B cell (primary cell): ENCODE measurements at regions not wholly inside any gene's neighbourhood (a gene's known extent, or its start where the extent isn't known, plus 50 kb on each side); places are given as distances from the start of the nearest gene placed in this dataset.

Experiments
- ATAC-seq: fragments of 200-7000 bp; cut with Tn5 transposase; one replicate; pipeline ENCODE4 v1.10.0; 2021; ENCODE audit warnings: low read depth, mild to moderate bottlenecking, moderate number of reproducible peaks, moderate library complexity
- CTCF ChIA-PET: fragments of 350-600 bp; sonication (Branson Sonifier 250); formaldehyde crosslinking; loops from one replicate; lab custom pipeline; 2021; ENCODE audit warnings: antibody characterized with exemption, inconsistent platforms; lab: Charles Lee
- POLR2A ChIA-PET: fragments of 350-600 bp; sonication (Branson Sonifier 250); formaldehyde crosslinking; loops from one replicate; lab custom pipeline; 2021; ENCODE audit warnings: antibody characterized with exemption; lab: Charles Lee
- DNase-seq: peaks from one replicate; pipeline ENCODE4 v3.0.0; 2013
- H2AFZ ChIP-seq: 2 replicates; pipeline ENCODE4 v1.6.1; 2012; ENCODE audit warnings: mild to moderate bottlenecking, low read depth, low read length; ENCODE audit not compliant: insufficient read depth, poor library complexity, severe bottlenecking
- H3K27ac ChIP-seq, 2 donors: 1 replicate in 1 of 2; 2 replicates in 1 of 2; pipeline ENCODE4 v1.5.1; 2012 to 2013; ENCODE audit warnings: low read length in 2 of 2, mild to moderate bottlenecking in 2 of 2, moderate library complexity in 1 of 2
- H3K27me3 ChIP-seq, 4 experiments: fragments of 200-600 bp in 1 of 4; sonication (generic) in 1 of 4; replicated peaks in 1 of 4; 1 replicate in 2 of 4; 2 replicates in 2 of 4; pipeline versions ENCODE4 v1.6.1 to v1.7.0; 2013 to 2016; ENCODE audit warnings: low read length in 3 of 4, mild to moderate bottlenecking in 2 of 4, mixed read lengths in 1 of 4, moderate library complexity in 1 of 4; ENCODE audit not compliant: insufficient read depth in 4 of 4, control insufficient read depth in 3 of 4; ENCODE audit errors: control extremely low read depth in 1 of 4
- H3K36me3 ChIP-seq, 2 experiments: replicated peaks in 1 of 2; 1 replicate in 1 of 2; 2 replicates in 1 of 2; pipeline versions ENCODE4 v1.6.1 to v1.7.1; 2013; ENCODE audit warnings: low read length in 1 of 2; ENCODE audit not compliant: insufficient read depth in 2 of 2, control insufficient read depth in 1 of 2; ENCODE audit errors: control extremely low read depth in 1 of 2, extremely low read depth in 1 of 2
- H3K4me1 ChIP-seq, 2 donors: fragments of 200-600 bp in 1 of 2; sonication (generic) in 1 of 2; 1 replicate in 1 of 2; 2 replicates in 1 of 2; pipeline versions ENCODE4 v1.5.1 to v1.6.1; 2013 to 2017; ENCODE audit warnings: low read length in 2 of 2; ENCODE audit not compliant: control insufficient read depth in 2 of 2, insufficient read depth in 2 of 2
- H3K4me2 ChIP-seq: replicated peaks from 2 replicates; pipeline ENCODE3; 2012; ENCODE audit warnings: mild to moderate bottlenecking, low read depth, low read length; ENCODE audit not compliant: poor library complexity, severe bottlenecking
- H3K4me3 ChIP-seq, 5 experiments: fragments of 200-600 bp in 1 of 5; sonication (generic) in 1 of 5; 1 replicate in 3 of 5; 2 replicates in 2 of 5; pipeline versions ENCODE4 v1.5.1 to v1.7.0; 2011 to 2016; ENCODE audit warnings: low read length in 4 of 5, mild to moderate bottlenecking in 4 of 5, low read depth in 2 of 5, control low read depth in 1 of 5, moderate library complexity in 1 of 5; ENCODE audit not compliant: insufficient read depth in 1 of 5; ENCODE audit errors: control extremely low read depth in 1 of 5, extremely low read depth in 1 of 5
- H3K79me2 ChIP-seq: fragments of 200-600 bp; sonication (generic); one replicate; pipeline ENCODE4 v1.6.0; 2016; ENCODE audit warnings: low read length; ENCODE audit not compliant: control insufficient read depth, insufficient read depth
- H3K9ac ChIP-seq: fragments of 200-600 bp; sonication (generic); 2 replicates; pipeline ENCODE4 v1.6.1; 2017; ENCODE audit warnings: mild to moderate bottlenecking, low read length, moderate library complexity
- H3K9me3 ChIP-seq, 3 donors: one replicate each; pipeline versions ENCODE4 v1.6.1 to v1.7.1; 2013; ENCODE audit warnings: low read length in 2 of 3; ENCODE audit not compliant: control insufficient read depth in 2 of 3, insufficient read depth in 1 of 3; ENCODE audit errors: control extremely low read depth in 1 of 3
- H4K20me1 ChIP-seq: 2 replicates; pipeline ENCODE4 v1.6.0; 2012; ENCODE audit warnings: mild to moderate bottlenecking, low read length; ENCODE audit not compliant: insufficient read depth, control insufficient read depth, poor library complexity, severe bottlenecking
- H3K27ac Mint-ChIP-seq: one replicate; pipeline ENCODE4 v1.8.0; 2021; ENCODE audit warnings: mixed read lengths
- H3K27me3 Mint-ChIP-seq: one replicate; pipeline ENCODE4 v1.8.0; 2021; ENCODE audit warnings: mixed read lengths
- H3K4me1 Mint-ChIP-seq: one replicate; pipeline ENCODE4 v1.8.0; 2021; ENCODE audit warnings: mixed read lengths
- H3K4me3 Mint-ChIP-seq: one replicate; pipeline ENCODE4 v1.8.0; 2021; ENCODE audit warnings: mixed read lengths
- H3K9me3 Mint-ChIP-seq: one replicate; pipeline ENCODE4 v1.8.0; 2022; ENCODE audit warnings: mixed read lengths; ENCODE audit not compliant: insufficient read depth
- CTCF ChIP-seq: fragments of 200-600 bp; IDR thresholded peaks from one replicate; pipeline ENCODE4 v1.8.0; 2022; ENCODE audit warnings: antibody characterized with exemption, mild to moderate bottlenecking
- EZH2 ChIP-seq: IDR thresholded peaks from 2 replicates; pipeline ENCODE4 v1.6.1; 2012; ENCODE audit warnings: borderline replicate concordance, low read depth, mild to moderate bottlenecking, moderate library complexity, low read length; ENCODE audit not compliant: insufficient read depth, poor library complexity, severe bottlenecking
- WGBS: methylation state at CpG from one replicate; pipeline ENCODE4 v1.1.5; 2013; ENCODE audit warnings: missing lambda C conversion rate; ENCODE audit not compliant: insufficient coverage; 5-methylcytosine and 5-hydroxymethylcytosine counted together
- intact Hi-C: fragments of 100-400 bp; cut with micrococcal nuclease; formaldehyde crosslinking; loops from one replicate; pipeline ENCODE4 v1.10.0; 2022

GRCh38 chr6:67898875-67899274, 736.2 kb upstream of the ADGRB3 start:
- no CpG with 5 or more reads among the region's 1 CpG for WGBS
- Mint-ChIP-seq H3K27ac (no peak overlapping the region), H3K27me3 (no peaks in the 10 kb centered on the region), H3K4me1 (no peaks in the 10 kb centered on the region), H3K9me3 (peaks cover 3% of the 10 kb centered on the region), H3K4me3 (no peak overlapping the region)
- ATAC-seq = no peak
- no peak overlapping the region for H3K27ac ChIP-seq
- H3K79me2 ChIP-seq = no peaks in the 10 kb centered on the region
- H2AFZ ChIP-seq = no peak overlapping the region
- ChIA-PET CTCF (no interaction called here), POLR2A (no interaction called here)
- no peak overlapping the region for H3K9ac ChIP-seq
- no peaks in the 10 kb centered on the region for H4K20me1 ChIP-seq
- H3K4me2 ChIP-seq = no peak overlapping the region
- no peak overlapping the region for H3K4me3 ChIP-seq
- H3K4me1 ChIP-seq = no peaks in the 10 kb centered on the region
- DNase-seq = no peak
- TF ChIP-seq CTCF (no peak), EZH2 (no peak)
- H3K36me3 ChIP-seq = no peaks in the 10 kb centered on the region
- H3K9me3 ChIP-seq = peaks cover 0 to 2% (median 0%) of the 10 kb centered on the region in 3 donors
- intact Hi-C loops = no loop called here
- H3K27me3 ChIP-seq = no peaks in the 10 kb centered on the region

- no peaks in the 10 kb centered on the region for H3K36me3 ChIP-seq
- TF ChIP-seq EZH2 (no peak), CTCF (no peak)
- H3K4me2 ChIP-seq = no peak overlapping the region
- H3K27ac Mint-ChIP-seq = no peak overlapping the region
- no peak overlapping the region for H2AFZ ChIP-seq
- H4K20me1 ChIP-seq = no peaks in the 10 kb centered on the region
- H3K4me3 Mint-ChIP-seq = no peak overlapping the region
- POLR2A ChIA-PET = no interaction called here
- H3K27me3 Mint-ChIP-seq = no peaks in the 10 kb centered on the region
- no peaks in the 10 kb centered on the region for H3K79me2 ChIP-seq
- no peaks in the 10 kb centered on the region for H3K4me1 Mint-ChIP-seq
- H3K9ac ChIP-seq = no peak overlapping the region
- DNase-seq = no peak
- CTCF ChIA-PET = no interaction called here
- intact Hi-C loops = no loop called here
- H3K4me3 ChIP-seq = no peak overlapping the region
- no peak overlapping the region for H3K27ac ChIP-seq
- no peaks in the 10 kb centered on the region for H3K4me1 ChIP-seq
- H3K27me3 ChIP-seq = no peaks in the 10 kb centered on the region
- no peak for ATAC-seq
- H3K9me3 ChIP-seq = peaks cover 0 to 2% (median 0%) of the 10 kb centered on the region in 3 donors
- peaks cover 3% of the 10 kb centered on the region for H3K9me3 Mint-ChIP-seq
- WGBS = 75% methylated on average over 2 of the region's 7 CpGs
Observed at GRCh38 chr6:67897998-67898607, 737.0 kb upstream of the ADGRB3 start.
